HFFc6 (cell line): ENCODE measurements at regions not wholly inside any gene's neighbourhood (a gene's known extent, or its start where the extent isn't known, plus 50 kb on each side); places are given as distances from the start of the nearest gene placed in this dataset.
A peak's percentile ranks its signal among the peaks of the same experiment; 100 is the strongest.

Source experiments
- DNase-seq: peaks from one replicate; pipeline ENCODE4 v3.0.0-alpha.2; 2018
- H3K27ac Mint-ChIP-seq: 2 replicates; pipeline ENCODE4 v1.8.0; 2020; ENCODE audit warnings: mild to moderate bottlenecking, mixed read lengths
- H3K27me3 Mint-ChIP-seq: 2 replicates; pipeline ENCODE4 v1.8.0; 2021; ENCODE audit warnings: mild to moderate bottlenecking, moderate library complexity, mixed read lengths; ENCODE audit not compliant: insufficient read depth
- H3K36me3 Mint-ChIP-seq: 2 replicates; pipeline ENCODE4 v1.8.0; 2021; ENCODE audit warnings: low read depth, mixed read lengths
- H3K4me1 Mint-ChIP-seq: 2 replicates; pipeline ENCODE4 v1.8.0; 2020; ENCODE audit warnings: low read depth, mixed read lengths
- H3K4me3 Mint-ChIP-seq: 2 replicates; pipeline ENCODE4 v1.8.0; 2020; ENCODE audit warnings: mild to moderate bottlenecking, moderate library complexity, mixed read lengths
- H3K9me3 Mint-ChIP-seq: 2 replicates; pipeline ENCODE4 v1.8.0; 2020; ENCODE audit warnings: mild to moderate bottlenecking, mixed read lengths
- TF ChIP-seq, protein P1 (sequence below): fragments of 200-600 bp; sonication (generic); IDR thresholded peaks from 2 replicates; pipeline ENCODE4 v1.5.0; 2021; ENCODE audit warnings: antibody characterized with exemption, mild to moderate bottlenecking

GRCh38 chr17:13952009-13952750, 117.1 kb upstream of the COX10 start:
- Mint-ChIP-seq H3K27ac (no peak overlapping the region), H3K27me3 (no peaks in the 10 kb centered on the region; the same call in 1 of the 2 replicates), H3K4me3 (no peak overlapping the region), H3K36me3 (no peaks in the 10 kb centered on the region), H3K4me1 (peaks cover 14% of the 10 kb centered on the region), H3K9me3 (no peaks in the 10 kb centered on the region)
- TF ChIP-seq, protein P1, sequence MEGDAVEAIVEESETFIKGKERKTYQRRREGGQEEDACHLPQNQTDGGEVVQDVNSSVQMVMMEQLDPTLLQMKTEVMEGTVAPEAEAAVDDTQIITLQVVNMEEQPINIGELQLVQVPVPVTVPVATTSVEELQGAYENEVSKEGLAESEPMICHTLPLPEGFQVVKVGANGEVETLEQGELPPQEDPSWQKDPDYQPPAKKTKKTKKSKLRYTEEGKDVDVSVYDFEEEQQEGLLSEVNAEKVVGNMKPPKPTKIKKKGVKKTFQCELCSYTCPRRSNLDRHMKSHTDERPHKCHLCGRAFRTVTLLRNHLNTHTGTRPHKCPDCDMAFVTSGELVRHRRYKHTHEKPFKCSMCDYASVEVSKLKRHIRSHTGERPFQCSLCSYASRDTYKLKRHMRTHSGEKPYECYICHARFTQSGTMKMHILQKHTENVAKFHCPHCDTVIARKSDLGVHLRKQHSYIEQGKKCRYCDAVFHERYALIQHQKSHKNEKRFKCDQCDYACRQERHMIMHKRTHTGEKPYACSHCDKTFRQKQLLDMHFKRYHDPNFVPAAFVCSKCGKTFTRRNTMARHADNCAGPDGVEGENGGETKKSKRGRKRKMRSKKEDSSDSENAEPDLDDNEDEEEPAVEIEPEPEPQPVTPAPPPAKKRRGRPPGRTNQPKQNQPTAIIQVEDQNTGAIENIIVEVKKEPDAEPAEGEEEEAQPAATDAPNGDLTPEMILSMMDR = no peak
- DNase-seq = no peak

GRCh38 chr17:13953841-13954240, 115.5 kb upstream of the COX10 start:
- DNase-seq = peak; percentile 63
- peaks cover 27% of the 10 kb centered on the region for H3K4me1 Mint-ChIP-seq
- no peaks in the 10 kb centered on the region for H3K36me3 Mint-ChIP-seq
- no peaks in the 10 kb centered on the region for H3K27me3 Mint-ChIP-seq
- no peak overlapping the region; the same call in 1 of the 2 replicates for H3K27ac Mint-ChIP-seq
- TF ChIP-seq, protein P1 = no peak
- no peaks in the 10 kb centered on the region for H3K9me3 Mint-ChIP-seq
- H3K4me3 Mint-ChIP-seq = no peak overlapping the region

DNA sequence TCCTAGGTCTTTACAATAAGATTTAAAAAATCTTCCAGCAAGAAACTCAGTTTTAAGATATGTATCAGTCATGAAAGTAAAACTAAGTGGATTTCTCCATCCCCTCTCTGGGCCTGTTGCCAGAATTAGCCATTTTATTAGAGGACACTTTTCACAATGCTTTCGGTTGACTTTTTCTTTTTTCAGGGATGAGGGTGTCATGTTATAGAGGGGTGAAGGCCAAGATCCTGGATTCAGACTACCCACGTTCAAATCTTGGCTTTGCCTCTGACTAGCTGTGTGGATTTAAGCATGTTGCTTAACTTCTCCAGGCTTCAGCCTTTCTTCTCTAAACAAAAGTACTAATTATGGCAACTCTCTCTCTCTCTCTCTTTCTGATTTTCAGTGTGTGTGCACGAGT, 111.7 kb upstream of the COX10 start:
- peak; percentile 26 for DNase-seq
- Mint-ChIP-seq H3K27me3 (no peaks in the 10 kb centered on the region; the same call in 1 of the 2 replicates), H3K4me3 (no peak overlapping the region), H3K4me1 (peaks cover 30% of the 10 kb centered on the region), H3K9me3 (no peaks in the 10 kb centered on the region), H3K27ac (peak overlapping the region; percentile 51; the same call in 1 of the 2 replicates), H3K36me3 (no peaks in the 10 kb centered on the region)
- TF ChIP-seq, protein P1 = no peak

- Mint-ChIP-seq H3K27ac (no peak overlapping the region), H3K36me3 (no peaks in the 10 kb centered on the region), H3K9me3 (no peaks in the 10 kb centered on the region), H3K4me3 (no peak overlapping the region), H3K27me3 (no peaks in the 10 kb centered on the region; the same call in 1 of the 2 replicates), H3K4me1 (peaks cover 24% of the 10 kb centered on the region)
- TF ChIP-seq, protein P1 = no peak
- DNase-seq = no peak
Measured at GRCh38 chr17:13958773-13959172, 110.5 kb upstream of the COX10 start.

DNA sequence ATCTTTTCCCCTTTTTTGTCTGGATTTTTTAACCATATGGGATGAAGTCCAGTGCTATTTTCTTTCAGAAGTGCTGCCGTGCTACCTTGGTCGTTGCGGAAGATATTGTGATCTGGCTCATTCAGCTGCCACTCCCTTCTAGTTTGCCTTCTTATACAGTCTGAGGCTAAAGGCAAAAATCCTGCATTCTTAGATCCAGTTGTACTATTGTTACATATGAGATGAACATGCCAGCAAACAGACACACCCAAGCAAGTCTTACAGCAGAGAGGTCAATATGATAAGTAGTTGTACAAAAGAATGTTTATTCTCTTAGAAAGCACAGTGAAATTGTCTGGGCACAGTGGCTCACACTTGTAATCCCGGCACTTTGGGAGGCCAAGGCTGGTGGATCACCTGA, 108.0 kb upstream of the COX10 start:
- Mint-ChIP-seq H3K36me3 (no peaks in the 10 kb centered on the region), H3K27me3 (no peaks in the 10 kb centered on the region; the same call in 1 of the 2 replicates), H3K9me3 (no peaks in the 10 kb centered on the region), H3K4me1 (peaks cover 18% of the 10 kb centered on the region), H3K4me3 (no peak overlapping the region), H3K27ac (no peak overlapping the region)
- DNase-seq = no peak
- TF ChIP-seq, protein P1 = no peak
